OCI-LY1 (cell line): ENCODE measurements at regions not wholly inside any gene's neighbourhood (a gene's known extent, or its start where the extent isn't known, plus 50 kb on each side); places are given as distances from the start of the nearest gene placed in this dataset.

Experiments used
- H2AFZ ChIP-seq: fragments of 200-600 bp; sonication (generic), shearing (Covaris generic); 2 replicates; pipeline ENCODE4 v1.6.0; 2014; ENCODE audit warnings: antibody characterized with exemption, mild to moderate bottlenecking, low read length
- H3F3A ChIP-seq: fragments of 200-600 bp; sonication (generic), shearing (Covaris generic); 2 replicates; pipeline ENCODE4 v1.6.0; 2014; ENCODE audit warnings: mild to moderate bottlenecking, antibody characterized with exemption, low read length, moderate library complexity; ENCODE audit not compliant: insufficient read depth
- H3K27ac ChIP-seq: fragments of 200-600 bp; sonication (generic); 2 replicates; pipeline ENCODE4 v1.5.1; 2014; ENCODE audit warnings: low read length, mixed run types, mild to moderate bottlenecking, low read depth; ENCODE audit not compliant: poor library complexity, severe bottlenecking
- H3K27me3 ChIP-seq: fragments of 200-600 bp; sonication (generic); 2 replicates; pipeline ENCODE4 v1.6.0; 2014; ENCODE audit warnings: antibody characterized with exemption, mild to moderate bottlenecking, low read length, moderate library complexity; ENCODE audit not compliant: insufficient read depth
- H3K36me3 ChIP-seq: fragments of 200-600 bp; sonication (generic); 2 replicates; pipeline ENCODE4 v1.6.1; 2014; ENCODE audit warnings: mild to moderate bottlenecking, antibody characterized with exemption, low read length, moderate library complexity, mixed read lengths; ENCODE audit not compliant: insufficient read depth
- H3K4me1 ChIP-seq: fragments of 200-600 bp; sonication (generic); 2 replicates; pipeline ENCODE4 v1.5.1; 2014; ENCODE audit warnings: mild to moderate bottlenecking, low read length, moderate library complexity; ENCODE audit not compliant: insufficient read depth, severe bottlenecking
- H3K4me2 ChIP-seq: fragments of 200-600 bp; sonication (generic), shearing (Covaris generic); 2 replicates; pipeline ENCODE4 v1.6.1; 2014; ENCODE audit warnings: low read length
- H3K4me3 ChIP-seq: fragments of 200-600 bp; sonication (generic); 2 replicates; pipeline ENCODE4 v1.5.1; 2014; ENCODE audit warnings: low read length, low read depth, mild to moderate bottlenecking, mixed read lengths; ENCODE audit not compliant: poor library complexity, severe bottlenecking
- H3K79me2 ChIP-seq: fragments of 200-600 bp; shearing (Covaris generic); 2 replicates; pipeline ENCODE4 v1.6.1; 2016; ENCODE audit warnings: mixed run types, low read length, mixed read lengths; ENCODE audit not compliant: insufficient read depth
- H3K9ac ChIP-seq: fragments of 200-600 bp; sonication (generic), shearing (Covaris generic); 2 replicates; pipeline ENCODE4 v1.6.1; 2014; ENCODE audit warnings: mild to moderate bottlenecking, low read length, mixed read lengths
- H3K9me2 ChIP-seq: fragments of 200-600 bp; sonication (generic), shearing (Covaris generic); 2 replicates; pipeline ENCODE4 v1.6.1; 2014; ENCODE audit warnings: low read depth, mild to moderate bottlenecking, low read length, mixed read lengths
- H3K9me3 ChIP-seq: fragments of 200-600 bp; shearing (Covaris generic); 2 replicates; pipeline ENCODE4 v1.6.1; 2014; ENCODE audit warnings: low read length, mixed read lengths
- H4K20me1 ChIP-seq: fragments of 200-600 bp; sonication (generic), shearing (Covaris generic); 2 replicates; pipeline ENCODE4 v1.6.0; 2016; ENCODE audit warnings: mild to moderate bottlenecking, low read length; ENCODE audit not compliant: insufficient read depth
- EZH2 ChIP-seq: fragments of 200-600 bp; sonication (generic), shearing (Covaris generic); IDR thresholded peaks from 2 replicates; pipeline ENCODE4 v1.8.0; 2017; ENCODE audit warnings: borderline replicate concordance, mixed run types, mild to moderate bottlenecking, antibody characterized with exemption, low read length, moderate library complexity, mixed read lengths
- TF ChIP-seq, protein P1 (sequence below): fragments of 200-600 bp; sonication (generic), shearing (Covaris generic); IDR thresholded peaks from 2 replicates; pipeline ENCODE4 v1.5.1; 2017; ENCODE audit warnings: mild to moderate bottlenecking, antibody characterized with exemption, low read length, moderate library complexity, mixed read lengths

DNA sequence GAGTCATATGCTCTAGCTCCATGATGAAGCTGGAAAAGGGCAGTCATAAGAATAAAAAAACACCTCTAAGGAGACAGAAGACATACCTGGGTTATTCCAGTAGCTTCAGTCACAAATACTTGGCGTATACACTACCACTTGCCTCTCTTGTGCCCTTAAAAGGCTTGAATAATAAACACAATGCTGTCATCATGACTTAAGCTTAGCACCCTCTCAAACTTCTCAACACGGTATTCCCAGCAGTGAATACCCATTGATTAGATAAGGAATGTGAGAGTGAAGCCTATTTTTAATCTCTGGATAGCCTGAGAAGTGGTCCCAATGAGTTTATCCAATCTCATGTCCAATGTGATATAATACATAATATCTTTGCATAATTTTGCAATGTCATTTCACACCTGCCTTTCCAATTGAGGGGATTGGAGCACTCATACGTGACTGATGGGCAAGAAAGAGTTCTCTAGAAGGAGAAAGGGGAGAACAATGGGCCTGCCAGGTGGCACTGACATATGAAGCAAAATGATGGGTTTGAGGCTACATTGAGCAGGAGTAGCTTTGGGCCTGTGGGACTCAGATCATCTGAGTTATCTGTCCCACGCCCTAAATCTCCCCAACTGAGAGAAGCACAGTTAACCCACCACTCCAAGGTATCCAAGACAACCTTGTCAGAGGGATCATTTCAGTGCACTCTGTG lies 298.6 kb upstream of the DAB1 start:
- Histone ChIP-seq H3K79me2 (no peaks in the 10 kb centered on the region), H2AFZ (no peak overlapping the region), H3K27ac (no peak overlapping the region), H3K27me3 (no peaks in the 10 kb centered on the region), H3K4me1 (no peaks in the 10 kb centered on the region), H3K9ac (no peak overlapping the region), H3K4me2 (no peak overlapping the region), H3K4me3 (no peak overlapping the region), H3K9me3 (no peaks in the 10 kb centered on the region), H3K36me3 (no peaks in the 10 kb centered on the region), H3K9me2 (no peaks in the 10 kb centered on the region), H4K20me1 (no peaks in the 10 kb centered on the region), H3F3A (no peaks in the 10 kb centered on the region)
- TF ChIP-seq EZH2 = no peak
- TF ChIP-seq, protein P1, sequence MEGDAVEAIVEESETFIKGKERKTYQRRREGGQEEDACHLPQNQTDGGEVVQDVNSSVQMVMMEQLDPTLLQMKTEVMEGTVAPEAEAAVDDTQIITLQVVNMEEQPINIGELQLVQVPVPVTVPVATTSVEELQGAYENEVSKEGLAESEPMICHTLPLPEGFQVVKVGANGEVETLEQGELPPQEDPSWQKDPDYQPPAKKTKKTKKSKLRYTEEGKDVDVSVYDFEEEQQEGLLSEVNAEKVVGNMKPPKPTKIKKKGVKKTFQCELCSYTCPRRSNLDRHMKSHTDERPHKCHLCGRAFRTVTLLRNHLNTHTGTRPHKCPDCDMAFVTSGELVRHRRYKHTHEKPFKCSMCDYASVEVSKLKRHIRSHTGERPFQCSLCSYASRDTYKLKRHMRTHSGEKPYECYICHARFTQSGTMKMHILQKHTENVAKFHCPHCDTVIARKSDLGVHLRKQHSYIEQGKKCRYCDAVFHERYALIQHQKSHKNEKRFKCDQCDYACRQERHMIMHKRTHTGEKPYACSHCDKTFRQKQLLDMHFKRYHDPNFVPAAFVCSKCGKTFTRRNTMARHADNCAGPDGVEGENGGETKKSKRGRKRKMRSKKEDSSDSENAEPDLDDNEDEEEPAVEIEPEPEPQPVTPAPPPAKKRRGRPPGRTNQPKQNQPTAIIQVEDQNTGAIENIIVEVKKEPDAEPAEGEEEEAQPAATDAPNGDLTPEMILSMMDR = no peak

DNA sequence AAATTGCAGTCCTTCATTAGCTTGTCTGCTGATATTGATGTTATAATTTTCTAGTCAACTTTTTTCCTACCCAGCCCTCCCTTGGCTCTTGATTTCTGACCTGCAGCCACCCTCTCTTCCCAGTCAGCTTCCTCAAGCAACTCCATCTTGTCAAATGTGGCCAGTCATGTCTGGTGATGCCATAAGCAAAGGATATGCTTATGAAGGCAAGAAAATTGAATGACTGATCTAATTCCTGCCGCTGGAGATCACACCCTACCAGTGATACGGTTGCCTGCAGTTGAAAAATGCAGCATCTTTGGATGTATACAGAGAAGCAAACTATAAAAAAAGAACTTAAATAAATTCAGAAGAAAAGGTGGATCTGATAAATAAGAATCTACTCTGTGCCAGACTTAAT lies 297.1 kb upstream of the DAB1 start:
- Histone ChIP-seq H3K27me3 (no peaks in the 10 kb centered on the region), H3K4me3 (no peak overlapping the region)

GRCh38 chr1:57719274-57719673 lies 295.4 kb upstream of the DAB1 start:
- Histone ChIP-seq H4K20me1 (no peaks in the 10 kb centered on the region), H3K9me3 (no peaks in the 10 kb centered on the region), H3K4me2 (no peak overlapping the region), H3K27ac (no peak overlapping the region), H3K4me3 (no peak overlapping the region), H3K79me2 (no peaks in the 10 kb centered on the region), H3K36me3 (no peaks in the 10 kb centered on the region), H3F3A (no peaks in the 10 kb centered on the region), H3K27me3 (no peaks in the 10 kb centered on the region), H2AFZ (no peak overlapping the region), H3K9ac (no peak overlapping the region), H3K4me1 (no peaks in the 10 kb centered on the region), H3K9me2 (no peaks in the 10 kb centered on the region)
- TF ChIP-seq EZH2 = no peak
- TF ChIP-seq, protein P1 = no peak

More for the DNA sequence above, 297.1 kb upstream of the DAB1 start:
- H3K79me2 ChIP-seq = no peaks in the 10 kb centered on the region
- H3K9me3 ChIP-seq = no peaks in the 10 kb centered on the region
- no peaks in the 10 kb centered on the region for H3K36me3 ChIP-seq
- H3K27ac ChIP-seq = no peak overlapping the region
- TF ChIP-seq EZH2 = no peak
- TF ChIP-seq, protein P1 = no peak
- H3K9ac ChIP-seq = no peak overlapping the region
- no peaks in the 10 kb centered on the region for H3K4me1 ChIP-seq
- no peaks in the 10 kb centered on the region for H3K9me2 ChIP-seq
- no peaks in the 10 kb centered on the region for H4K20me1 ChIP-seq
- no peaks in the 10 kb centered on the region for H3F3A ChIP-seq
- H3K4me2 ChIP-seq = no peak overlapping the region
- no peak overlapping the region for H2AFZ ChIP-seq
